Smooth muscle cell of the brain vasculature (primary cell): ENCODE measurements at regions not wholly inside any gene's neighbourhood (a gene's known extent, or its start where the extent isn't known, plus 50 kb on each side); places are given as distances from the start of the nearest gene placed in this dataset.

Experiments
- DNase-seq: peaks from one replicate; pipeline ENCODE4 v3.0.0-alpha.2; 2012; ENCODE audit warnings: low read depth, low spot score

GRCh38 chr14:81669308-81669707 is 135.7 kb upstream of the SEL1L start:
- DNase-seq: no peak

GRCh38 chr14:81673930-81674329 is 140.3 kb upstream of the SEL1L start:
- no peak for DNase-seq

- DNase-seq: no peak
Observed at GRCh38 chr14:81676395-81676794, 142.7 kb upstream of the SEL1L start.

GRCh38 chr14:81676879-81677278 is 143.2 kb upstream of the SEL1L start:
- no peak for DNase-seq

DNA sequence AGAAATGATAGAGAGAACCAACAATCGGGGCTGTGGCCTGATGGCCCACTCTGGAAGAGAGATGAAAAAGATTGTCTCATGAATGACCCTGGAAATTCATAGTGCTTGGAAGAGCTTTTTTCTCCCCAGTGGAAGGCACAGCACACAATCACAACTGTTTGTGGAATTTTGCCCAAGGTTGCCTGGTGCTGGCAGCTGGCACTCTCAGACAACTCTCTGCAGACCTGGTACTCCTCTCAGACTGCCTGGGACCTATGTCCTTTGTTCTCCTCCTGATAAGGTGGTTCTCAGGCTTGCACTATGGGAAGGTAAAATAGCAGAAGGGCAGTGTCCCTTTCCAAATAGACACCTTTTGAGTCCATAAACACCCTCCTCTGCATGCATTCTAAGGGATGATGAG is 144.1 kb upstream of the SEL1L start:
- no peak for DNase-seq

DNA sequence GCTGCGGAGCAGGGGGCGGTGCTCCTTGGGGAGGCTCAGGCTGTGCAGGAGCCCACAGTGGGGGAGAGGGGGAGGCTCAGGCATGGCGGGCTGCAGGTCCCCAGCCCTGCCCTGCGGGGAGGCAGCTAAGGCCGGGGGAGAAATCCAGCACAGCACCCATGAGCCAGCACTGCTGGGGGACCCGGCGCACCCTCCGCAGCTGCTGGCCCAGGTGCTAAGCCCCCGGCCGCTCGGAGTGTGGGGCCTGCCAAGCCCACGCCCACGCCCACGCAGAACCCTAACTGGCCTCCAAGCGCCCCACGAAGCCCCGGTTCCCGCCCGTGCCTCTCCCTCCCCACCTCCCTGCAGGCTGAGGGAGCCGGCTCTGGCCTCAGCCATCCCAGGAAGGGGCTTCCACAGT is 145.6 kb upstream of the SEL1L start:
- no peak for DNase-seq

GRCh38 chr14:81681541-81681940 is 147.9 kb upstream of the SEL1L start:
- no peak for DNase-seq

DNA sequence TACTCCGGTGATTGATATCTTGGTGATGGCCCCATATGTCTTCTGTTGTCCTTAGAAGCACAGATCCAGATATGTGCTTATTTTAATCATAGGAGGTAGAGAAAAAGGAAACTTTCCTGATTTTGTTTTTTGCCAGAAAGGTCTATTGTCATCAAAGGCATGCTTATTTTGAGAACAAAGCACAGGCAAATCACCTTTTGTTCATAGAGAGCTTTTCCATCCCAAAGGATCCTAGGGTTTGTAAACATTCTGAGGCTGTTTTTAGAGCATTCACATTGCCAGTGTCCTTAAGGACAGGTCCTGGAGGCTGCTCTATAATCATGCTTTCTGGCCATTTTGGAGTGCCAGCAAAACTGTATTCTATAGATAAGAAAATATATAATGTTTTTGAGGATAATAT is 148.5 kb upstream of the SEL1L start:
- DNase-seq: no peak

DNA sequence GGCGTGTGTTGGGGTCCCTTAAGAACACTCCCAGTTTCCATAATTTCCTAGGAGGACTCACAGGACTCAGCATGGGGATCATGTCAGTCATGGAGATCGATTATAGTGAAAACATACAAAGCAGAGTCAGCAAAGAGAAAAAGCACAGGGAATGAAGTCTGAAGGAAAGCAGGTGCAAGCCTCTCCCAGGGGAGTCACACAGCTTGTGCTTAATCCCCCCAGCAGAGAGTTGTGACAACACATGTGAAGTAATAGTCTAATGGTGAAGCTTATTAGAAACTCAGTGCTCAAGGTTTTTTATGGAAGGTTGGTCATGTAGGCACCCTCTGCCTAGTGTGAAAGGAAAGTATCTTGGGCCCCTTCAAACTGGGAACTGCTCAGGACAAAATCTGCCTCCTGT is 149.0 kb upstream of the SEL1L start:
- no peak for DNase-seq

GRCh38 chr14:81684696-81685095 is 151.0 kb upstream of the SEL1L start:
- DNase-seq: no peak

DNA sequence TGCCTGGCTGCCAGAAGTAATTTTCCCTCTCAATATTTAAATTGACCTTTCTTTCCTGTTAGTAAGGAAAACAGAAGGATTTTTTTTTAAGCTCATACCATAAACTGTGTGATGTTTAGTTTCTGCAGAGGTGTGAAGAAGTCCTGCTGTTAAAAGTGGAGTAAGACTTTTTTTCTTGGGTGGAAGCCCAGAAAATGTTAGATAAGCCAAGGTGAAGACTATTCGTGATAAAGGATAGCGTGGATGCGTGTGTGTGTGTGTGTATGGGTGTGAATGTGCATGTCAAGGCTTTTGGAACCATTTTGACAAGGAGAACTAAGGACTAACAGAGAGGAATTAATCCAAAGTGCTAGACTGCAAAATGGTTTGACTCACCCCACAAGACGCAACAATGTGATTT is 152.9 kb upstream of the SEL1L start:
- DNase-seq: no peak

GRCh38 chr14:81691931-81692330 is 158.3 kb upstream of the SEL1L start:
- DNase-seq: no peak

DNA sequence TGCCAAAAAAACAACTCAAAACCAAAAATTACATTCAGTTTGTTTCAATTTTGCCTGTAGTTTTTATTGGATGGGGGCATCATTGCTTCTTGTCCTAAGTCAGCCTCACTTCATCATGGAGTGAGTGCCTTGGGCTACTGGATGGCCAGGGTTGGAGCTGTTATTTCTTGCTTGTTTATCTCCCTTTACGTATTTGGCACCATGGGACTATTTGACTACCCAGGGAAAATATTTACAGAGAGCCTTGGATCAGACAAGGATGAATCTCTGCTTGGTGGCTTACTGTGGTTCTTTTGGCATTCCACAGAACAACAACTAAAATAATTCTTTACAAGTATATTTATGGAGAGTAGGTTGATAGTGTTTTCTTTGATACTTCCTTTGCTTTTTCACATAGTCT is 160.8 kb upstream of the SEL1L start:
- DNase-seq: no peak

GRCh38 chr14:81709681-81710080 is 176.0 kb upstream of the SEL1L start:
- DNase-seq: no peak

DNA sequence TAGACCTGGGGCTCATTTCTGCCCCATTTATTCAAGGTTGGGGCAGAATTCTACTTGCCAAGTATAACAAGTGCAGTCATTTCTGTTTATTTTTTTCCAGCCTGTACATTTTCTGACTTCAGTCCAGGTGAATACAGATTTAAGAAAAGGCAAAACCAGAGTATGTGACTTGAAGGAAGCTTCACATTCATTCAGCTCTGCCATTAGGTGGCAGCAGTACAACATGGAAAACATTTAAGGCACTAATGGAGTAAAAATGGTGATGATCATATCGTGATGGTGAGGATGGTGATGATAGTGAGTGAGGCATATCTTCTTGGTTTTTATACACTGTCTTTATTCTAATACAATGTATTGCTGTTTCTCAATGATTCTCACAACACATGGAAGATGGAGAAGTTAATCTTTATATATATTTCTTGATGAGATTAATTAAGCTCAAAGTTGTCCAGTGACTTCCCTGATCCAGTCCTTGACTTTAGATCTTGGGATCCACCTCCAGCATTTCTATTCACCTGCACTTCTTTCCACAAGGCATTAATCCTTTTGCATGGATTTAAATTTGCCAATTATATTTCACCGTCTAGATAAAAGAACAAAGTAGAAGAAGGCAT is 176.7 kb upstream of the SEL1L start:
- DNase-seq: no peak

DNA sequence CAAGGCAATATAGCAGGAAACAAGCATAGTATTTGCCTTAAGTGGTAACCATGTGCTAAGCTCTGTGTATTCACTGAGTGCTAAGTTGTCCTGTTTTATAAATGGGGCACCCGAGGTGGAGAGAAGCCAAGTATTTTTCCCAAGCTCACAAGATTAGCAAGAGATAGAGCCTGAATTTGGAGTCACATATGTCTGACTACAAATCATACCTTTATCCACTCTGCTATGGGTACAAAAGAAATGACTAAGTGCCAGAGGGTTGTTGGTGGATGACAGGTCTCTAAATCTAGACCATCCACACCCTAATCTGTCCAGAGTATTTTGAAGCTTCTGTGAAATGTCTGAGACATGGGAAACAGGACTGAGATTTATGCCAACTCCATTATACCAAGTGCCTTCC is 182.1 kb upstream of the SEL1L start:
- no peak for DNase-seq

DNA sequence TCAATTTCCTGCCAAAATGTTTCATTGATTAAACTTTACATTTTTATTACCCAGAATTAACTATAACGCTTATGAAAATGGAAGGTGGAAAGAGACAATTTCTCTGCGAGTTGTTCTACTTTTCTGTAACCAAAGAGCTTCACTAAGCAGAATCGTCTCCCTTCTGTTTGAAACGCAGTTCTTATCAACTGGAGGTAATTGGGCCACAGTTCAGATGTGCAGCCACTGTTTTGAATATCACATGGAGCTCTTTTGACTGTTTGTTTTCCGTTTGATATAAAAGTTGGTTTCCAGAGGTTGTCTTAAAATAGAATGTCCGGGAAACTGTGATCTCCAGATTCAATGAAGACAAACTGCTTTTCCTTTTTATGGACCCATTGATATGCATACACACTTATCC is 183.3 kb upstream of the SEL1L start:
- DNase-seq: no peak

GRCh38 chr14:81723956-81724355 is 190.3 kb upstream of the SEL1L start:
- no peak for DNase-seq

DNA sequence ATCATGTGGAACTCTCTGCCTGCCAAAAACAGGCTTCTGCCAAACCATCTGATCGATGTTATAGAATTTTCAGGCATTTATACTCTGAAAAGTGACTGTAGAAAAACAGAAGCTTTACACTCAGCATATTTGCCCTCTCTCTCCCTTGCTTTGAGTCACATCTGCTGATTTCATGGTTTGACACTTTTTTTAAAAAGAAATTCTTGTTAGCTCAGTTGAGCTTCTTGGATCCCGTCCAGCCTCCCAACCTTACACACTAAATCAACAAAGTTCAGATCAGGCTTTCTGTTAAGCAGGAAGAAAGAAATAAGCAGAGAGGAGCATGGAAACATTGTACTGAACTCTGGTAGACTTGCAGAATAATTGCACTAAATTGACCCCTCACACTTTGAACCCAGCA is 193.6 kb upstream of the SEL1L start:
- DNase-seq: no peak

- no peak for DNase-seq
Observed at GRCh38 chr14:81728447-81728846, 194.8 kb upstream of the SEL1L start.

- no peak for DNase-seq
Observed at GRCh38 chr14:81729622-81730021, 196.0 kb upstream of the SEL1L start.

GRCh38 chr14:81737938-81738337 is 204.3 kb upstream of the SEL1L start:
- no peak for DNase-seq

DNA sequence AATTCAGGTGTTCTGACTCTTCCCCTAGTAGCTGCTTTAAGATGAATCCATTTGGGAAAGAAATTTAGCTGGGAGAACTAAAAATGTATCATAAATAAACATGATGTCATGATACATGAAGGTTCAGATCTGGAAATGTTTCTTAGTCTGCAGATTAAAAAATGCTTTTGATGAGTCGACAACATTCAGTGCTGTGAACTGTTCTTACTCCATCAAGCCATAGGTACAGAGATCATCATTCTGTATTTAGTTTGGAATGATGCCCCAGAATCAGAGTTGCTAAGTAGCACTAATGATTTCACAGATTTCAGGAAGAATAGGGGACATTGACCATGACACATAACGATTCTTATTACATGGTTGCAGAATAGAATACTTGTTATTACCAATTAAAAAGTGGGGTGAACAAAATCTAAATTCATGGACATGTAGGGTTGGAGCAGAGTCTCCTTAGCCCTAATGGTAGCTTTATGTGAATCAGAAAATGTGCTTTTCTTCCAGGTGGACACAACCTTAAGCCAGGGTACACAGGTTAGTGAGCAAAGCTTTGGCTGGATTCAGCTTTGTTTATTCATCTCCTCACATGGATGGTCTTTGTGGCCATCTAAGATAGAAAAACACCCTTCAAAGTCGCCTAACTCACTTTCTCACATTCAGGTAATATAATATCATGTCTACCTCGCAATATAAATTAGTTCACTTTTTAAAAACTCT is 205.4 kb upstream of the SEL1L start:
- no peak for DNase-seq

DNA sequence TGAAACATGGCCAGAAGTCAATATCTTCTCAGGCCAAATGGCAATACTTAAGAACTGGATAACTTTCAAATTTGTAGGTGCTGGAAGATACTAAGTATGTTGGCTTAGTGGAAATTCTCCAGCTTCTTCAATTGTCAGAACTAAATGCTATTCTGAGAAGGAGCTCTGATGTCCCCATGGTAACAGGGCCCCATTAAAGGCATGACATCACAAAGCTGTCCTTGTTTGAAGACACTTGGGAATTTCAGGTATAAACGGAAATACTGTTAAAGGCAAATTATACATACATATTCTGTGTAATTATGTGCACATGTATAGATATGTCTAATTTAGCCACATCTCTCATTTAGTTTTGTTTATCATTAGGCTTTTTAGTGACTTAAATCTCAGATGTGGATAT is 210.0 kb upstream of the SEL1L start:
- DNase-seq: no peak
